GM12865 (cell line): ENCODE measurements at regions not wholly inside any gene's neighbourhood (a gene's known extent, or its start where the extent isn't known, plus 50 kb on each side); places are given as distances from the start of the nearest gene placed in this dataset.

Experiments
- DNase-seq: peaks from one replicate; pipeline ENCODE4 v3.0.0; 2010; ENCODE audit warnings: low read depth
- H3K4me3 ChIP-seq: 2 replicates; pipeline ENCODE4 v1.5.1; 2011; ENCODE audit warnings: mild to moderate bottlenecking, low read depth, low read length, control low read depth
- CTCF ChIP-seq: IDR thresholded peaks from 2 replicates; pipeline ENCODE4 v1.5.1; 2011; ENCODE audit warnings: low read length, control low read depth, low read depth, inconsistent platforms; ENCODE audit not compliant: insufficient read depth; ENCODE audit errors: missing control alignments

GRCh38 chr6:11384531-11385309 is 152.3 kb upstream of the NEDD9 start:
- TF ChIP-seq CTCF, result no peak
- no peak overlapping the region for H3K4me3 ChIP-seq
- no peak for DNase-seq

- peak overlapping the region; percentile 59 for H3K4me3 ChIP-seq
- peak; percentile 94 for DNase-seq
- TF ChIP-seq CTCF, result no peak
Observed at GRCh38 chr6:11381801-11382513, 149.5 kb upstream of the NEDD9 start.

GRCh38 chr6:11380969-11381744 is 148.7 kb upstream of the NEDD9 start:
- no peak for TF ChIP-seq CTCF
- peak overlapping the region; percentile 59 for H3K4me3 ChIP-seq
- peak; percentile 46 for DNase-seq

- TF ChIP-seq CTCF, result no peak
- DNase-seq, result no peak
- H3K4me3 ChIP-seq, result peak overlapping the region; percentile 59
Observed at GRCh38 chr6:11380549-11380948, 148.1 kb upstream of the NEDD9 start.

- no peak for DNase-seq
- no peak for TF ChIP-seq CTCF
- H3K4me3 ChIP-seq, result no peak overlapping the region
Observed at GRCh38 chr6:11379805-11380204, 147.3 kb upstream of the NEDD9 start.

- no peak for DNase-seq
- TF ChIP-seq CTCF, result no peak
- no peak overlapping the region for H3K4me3 ChIP-seq
Observed at GRCh38 chr6:11378639-11379038, 146.2 kb upstream of the NEDD9 start.
